Breast epithelium (tissue), 3 donors: ENCODE measurements at regions not wholly inside any gene's neighbourhood (a gene's known extent, or its start where the extent isn't known, plus 50 kb on each side); places are given as distances from the start of the nearest gene placed in this dataset.

ENCODE experiments used
- POLR2A ChIP-seq: fragments of 450-650 bp; IDR thresholded peaks from one replicate; pipeline ENCODE4 v1.6.1; 2016; ENCODE audit warnings: antibody characterized with exemption, mild to moderate bottlenecking, moderate library complexity
- POLR2AphosphoS5 ChIP-seq, 3 donors: sonication (generic); formaldehyde crosslinking; IDR thresholded peaks; one replicate each; pipeline ENCODE4 v1.6.1; 2017; ENCODE audit warnings: antibody characterized with exemption in 3 of 3
- TF ChIP-seq, protein P1 (sequence below), 3 donors: fragments of 450-650 bp; IDR thresholded peaks; one replicate each; pipeline ENCODE4 v1.5.1; 2016 to 2017; ENCODE audit warnings: antibody characterized with exemption in 3 of 3, mild to moderate bottlenecking in 3 of 3, moderate library complexity in 3 of 3

DNA sequence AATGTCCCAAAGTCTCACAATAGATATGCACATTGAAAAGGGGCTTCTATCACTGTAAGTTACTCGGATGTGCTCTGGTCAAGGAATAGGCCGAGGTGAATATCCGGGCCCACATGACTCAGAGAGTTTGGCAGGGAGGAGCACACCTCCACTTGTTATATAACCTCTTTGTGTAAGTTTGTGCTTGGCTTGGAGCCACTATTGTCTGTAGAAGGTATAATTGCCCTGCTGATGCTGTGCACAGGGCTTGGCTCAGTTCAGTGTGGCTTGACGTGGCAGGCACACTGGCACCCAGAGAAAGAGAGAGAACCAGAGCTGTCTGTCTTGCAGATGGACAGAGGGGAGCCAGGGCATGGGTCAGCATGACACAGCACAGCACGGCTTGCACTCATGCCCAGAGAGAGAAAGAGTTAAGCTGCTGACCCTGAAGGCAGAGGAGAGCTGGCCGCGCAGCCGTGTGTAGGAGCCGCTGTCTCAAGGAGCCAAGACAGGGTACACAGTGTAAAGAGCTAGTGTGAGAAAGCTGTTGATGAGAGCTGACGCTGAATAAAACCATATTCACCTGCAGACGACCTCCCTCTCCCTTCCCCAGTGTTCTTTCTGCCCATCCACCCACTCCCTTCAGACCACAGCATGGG is 482.5 kb downstream of the C6orf118 start:
- TF ChIP-seq, protein P1, sequence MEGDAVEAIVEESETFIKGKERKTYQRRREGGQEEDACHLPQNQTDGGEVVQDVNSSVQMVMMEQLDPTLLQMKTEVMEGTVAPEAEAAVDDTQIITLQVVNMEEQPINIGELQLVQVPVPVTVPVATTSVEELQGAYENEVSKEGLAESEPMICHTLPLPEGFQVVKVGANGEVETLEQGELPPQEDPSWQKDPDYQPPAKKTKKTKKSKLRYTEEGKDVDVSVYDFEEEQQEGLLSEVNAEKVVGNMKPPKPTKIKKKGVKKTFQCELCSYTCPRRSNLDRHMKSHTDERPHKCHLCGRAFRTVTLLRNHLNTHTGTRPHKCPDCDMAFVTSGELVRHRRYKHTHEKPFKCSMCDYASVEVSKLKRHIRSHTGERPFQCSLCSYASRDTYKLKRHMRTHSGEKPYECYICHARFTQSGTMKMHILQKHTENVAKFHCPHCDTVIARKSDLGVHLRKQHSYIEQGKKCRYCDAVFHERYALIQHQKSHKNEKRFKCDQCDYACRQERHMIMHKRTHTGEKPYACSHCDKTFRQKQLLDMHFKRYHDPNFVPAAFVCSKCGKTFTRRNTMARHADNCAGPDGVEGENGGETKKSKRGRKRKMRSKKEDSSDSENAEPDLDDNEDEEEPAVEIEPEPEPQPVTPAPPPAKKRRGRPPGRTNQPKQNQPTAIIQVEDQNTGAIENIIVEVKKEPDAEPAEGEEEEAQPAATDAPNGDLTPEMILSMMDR (IDR thresholded peaks at IDR 0.05), result no peak
- no peak for TF ChIP-seq POLR2AphosphoS5 (IDR thresholded peaks at IDR 0.05)
- no peak for TF ChIP-seq POLR2A
